GM19193 (cell line): ENCODE measurements at regions not wholly inside any gene's neighbourhood (a gene's known extent, or its start where the extent isn't known, plus 50 kb on each side); places are given as distances from the start of the nearest gene placed in this dataset.

Source experiments
- POLR2A ChIP-seq: IDR thresholded peaks from 4 replicates; pipeline ENCODE4 v1.6.1; 2011; ENCODE audit not compliant: insufficient read depth, insufficient read length; ENCODE audit errors: extremely low read depth

- no peak for TF ChIP-seq POLR2A
These were observed 689.6 kb downstream of the TSN start for GRCh38 chr2:122445003-122445402.

DNA sequence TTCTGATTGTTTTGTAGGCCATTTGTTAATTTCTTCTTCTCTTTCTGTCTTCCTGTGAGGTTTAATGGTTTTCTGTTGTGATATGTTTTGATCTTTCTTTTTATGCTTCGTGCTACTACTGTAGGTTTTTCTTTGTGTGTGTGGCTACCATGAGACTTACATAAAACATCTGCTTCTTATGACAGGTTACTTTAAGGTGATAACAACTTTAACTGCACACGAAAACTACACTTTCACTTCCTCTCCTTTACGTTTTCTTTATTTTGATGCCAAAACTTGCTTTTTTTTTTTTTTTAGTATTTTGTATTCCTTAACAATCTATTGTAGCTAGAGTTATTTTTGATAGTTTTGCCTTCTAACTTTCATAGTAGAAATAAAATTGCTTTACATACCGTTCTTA is 691.3 kb downstream of the TSN start:
- TF ChIP-seq POLR2A, result no peak

- TF ChIP-seq POLR2A, result no peak
These were observed 691.8 kb downstream of the TSN start for GRCh38 chr2:122447237-122447636.

GRCh38 chr2:122451040-122451439 is 695.6 kb downstream of the TSN start:
- TF ChIP-seq POLR2A, result no peak

GRCh38 chr2:122451697-122452096 is 696.2 kb downstream of the TSN start:
- no peak for TF ChIP-seq POLR2A

- no peak for TF ChIP-seq POLR2A
These were observed 713.7 kb downstream of the TSN start for GRCh38 chr2:122469147-122469546.

- no peak for TF ChIP-seq POLR2A
These were observed 716.3 kb downstream of the TSN start for GRCh38 chr2:122471753-122472152.

DNA sequence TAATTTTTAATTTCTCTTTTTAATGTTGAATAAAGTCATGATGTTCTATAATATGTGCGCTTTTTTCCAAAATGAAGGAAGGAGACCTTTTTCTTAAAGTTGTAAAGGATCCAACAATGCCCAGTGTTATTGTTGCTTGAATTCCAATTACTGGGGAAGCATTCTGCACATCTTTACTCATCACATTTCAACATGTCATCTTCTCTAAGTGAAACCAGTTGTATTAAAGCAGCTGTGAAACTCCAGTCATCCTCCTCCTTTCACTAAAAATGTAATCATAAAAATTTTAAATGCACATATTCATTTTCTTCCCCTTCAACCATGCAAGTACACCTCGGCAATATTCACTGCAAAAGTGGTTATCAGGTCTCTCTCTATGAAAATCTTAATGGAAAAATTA is 722.7 kb downstream of the TSN start:
- no peak for TF ChIP-seq POLR2A

DNA sequence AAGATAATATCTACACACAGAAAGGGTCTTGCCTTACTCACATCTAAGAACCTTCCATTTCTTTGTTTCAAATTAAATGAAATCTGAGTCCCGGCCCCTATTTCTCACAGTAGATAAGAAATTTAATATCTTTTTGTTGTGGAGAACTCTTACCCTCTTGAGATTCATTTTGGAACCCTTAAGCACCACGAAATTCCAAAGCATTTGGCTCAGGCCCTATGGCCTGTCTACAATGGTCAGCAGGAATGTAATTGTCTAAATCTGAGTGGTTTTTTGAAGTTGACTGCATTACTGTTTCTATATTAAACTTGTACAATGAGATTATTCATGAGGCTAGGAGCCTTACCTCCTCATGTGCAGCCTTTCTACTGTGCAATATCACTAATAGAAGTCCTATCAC is 723.3 kb downstream of the TSN start:
- no peak for TF ChIP-seq POLR2A

DNA sequence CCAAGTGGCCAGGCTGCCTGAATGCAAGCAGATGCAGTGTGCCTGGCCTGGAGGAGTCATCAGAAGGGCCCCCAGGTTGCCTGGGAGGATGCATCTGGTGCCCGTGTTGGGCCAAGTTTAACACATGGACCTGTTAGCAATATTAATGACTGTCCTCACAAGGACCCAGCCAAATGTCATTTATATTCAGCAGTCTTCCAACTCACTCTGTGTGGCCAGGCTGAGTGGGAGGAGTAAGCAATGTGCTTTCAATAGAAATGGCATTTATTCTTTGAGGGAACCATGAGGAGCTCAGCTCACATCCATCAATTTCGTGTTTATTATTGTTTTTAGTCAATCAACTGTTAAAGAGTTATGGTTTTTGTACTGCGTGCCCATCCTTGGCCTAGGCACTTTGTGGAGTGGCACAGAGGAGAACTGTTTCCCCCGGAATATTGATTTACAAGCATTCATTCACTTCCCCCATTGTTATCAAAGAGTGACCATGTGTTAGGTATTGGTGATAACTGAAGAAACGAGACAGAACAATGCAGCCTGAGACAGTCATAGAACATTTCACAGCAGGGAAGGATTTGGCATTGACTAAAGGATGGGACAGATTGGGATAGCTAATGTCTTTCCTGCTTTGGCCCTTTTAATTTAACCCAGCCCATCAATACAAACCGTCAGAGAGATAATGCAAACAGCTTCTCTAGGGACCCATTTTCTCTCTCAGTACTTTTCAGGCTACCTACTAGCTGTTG is 725.2 kb downstream of the TSN start:
- no peak for TF ChIP-seq POLR2A

- no peak for TF ChIP-seq POLR2A
These were observed 725.8 kb downstream of the TSN start for GRCh38 chr2:122481244-122481622.

- TF ChIP-seq POLR2A, result no peak
These were observed 726.3 kb downstream of the TSN start for GRCh38 chr2:122481717-122482116.

DNA sequence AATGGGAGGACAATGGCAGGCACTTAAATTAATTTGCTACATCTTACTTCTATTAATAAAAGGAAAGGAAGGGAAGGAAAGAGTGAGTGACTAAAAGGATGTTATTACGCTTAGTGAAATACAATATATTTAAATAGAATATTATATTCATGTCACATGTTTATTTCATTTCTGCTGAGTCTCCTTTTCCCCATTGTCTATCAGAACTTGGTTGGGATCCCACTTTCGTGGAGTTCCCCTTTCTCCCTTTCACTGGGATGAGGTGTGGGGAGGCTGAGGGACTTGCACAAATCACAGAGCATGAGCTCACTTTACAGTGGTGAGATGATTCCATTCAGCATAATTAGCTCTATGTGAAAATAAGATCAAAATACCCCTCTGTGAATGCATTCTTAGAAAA is 730.6 kb downstream of the TSN start:
- no peak for TF ChIP-seq POLR2A

GRCh38 chr2:122486705-122487415 is 731.4 kb downstream of the TSN start:
- TF ChIP-seq POLR2A, result no peak

DNA sequence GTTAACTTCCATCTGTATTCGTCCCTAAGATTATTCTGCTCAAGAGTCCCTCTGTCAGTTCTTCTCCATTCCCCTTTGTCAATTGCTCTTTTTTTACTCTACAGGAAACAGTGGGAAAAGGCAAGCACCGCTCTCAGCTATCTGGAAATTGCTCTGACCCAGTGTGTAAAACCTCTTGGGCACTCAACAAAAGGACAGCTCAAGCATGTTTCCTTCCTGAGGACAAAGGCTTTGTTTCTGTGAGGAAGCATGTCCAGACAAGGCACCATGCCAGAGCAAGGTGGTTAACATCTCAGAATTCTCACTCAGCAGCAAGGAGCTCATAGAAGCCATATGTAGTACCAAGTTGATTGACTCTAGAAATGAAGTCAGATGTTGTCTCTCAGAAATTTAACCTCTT is 735.6 kb downstream of the TSN start:
- no peak for TF ChIP-seq POLR2A
